SJCRH30 (cell line): ENCODE measurements at regions not wholly inside any gene's neighbourhood (a gene's known extent, or its start where the extent isn't known, plus 50 kb on each side); places are given as distances from the start of the nearest gene placed in this dataset.
"Not testable (repeated sequence)": the region's sequence is repeated elsewhere in the genome, so short reads cannot be mapped to it uniquely, and the experiment has no call there.

Experiments used
- DNase-seq, 2 experiments: peaks; one replicate each; pipeline ENCODE4 v3.0.0-alpha.2; 2015 to 2020
- H3K27ac ChIP-seq: fragments of 250-450 bp; sonication (Bioruptor Pico); 2 replicates; pipeline ENCODE4 v1.5.1; 2020; ENCODE audit warnings: mild to moderate bottlenecking, moderate library complexity
- H3K27me3 ChIP-seq: fragments of 250-450 bp; sonication (Bioruptor Pico); 2 replicates; pipeline ENCODE4 v1.5.1; 2020; ENCODE audit warnings: mild to moderate bottlenecking, moderate library complexity
- H3K36me3 ChIP-seq: fragments of 250-450 bp; sonication (Bioruptor Pico); 2 replicates; pipeline ENCODE4 v1.5.1; 2020; ENCODE audit warnings: mild to moderate bottlenecking, moderate library complexity
- H3K4me1 ChIP-seq: fragments of 250-450 bp; sonication (Bioruptor Pico); 2 replicates; pipeline ENCODE4 v1.5.1; 2020; ENCODE audit warnings: mild to moderate bottlenecking, moderate library complexity
- H3K4me3 ChIP-seq: fragments of 250-450 bp; sonication (Bioruptor Pico); 2 replicates; pipeline ENCODE4 v1.5.1; 2020; ENCODE audit warnings: mild to moderate bottlenecking, moderate library complexity
- H3K9me3 ChIP-seq: fragments of 250-450 bp; sonication (Bioruptor Pico); replicated peaks from 2 replicates; pipeline ENCODE4 v1.5.1; 2020; ENCODE audit warnings: mild to moderate bottlenecking, moderate library complexity

DNA sequence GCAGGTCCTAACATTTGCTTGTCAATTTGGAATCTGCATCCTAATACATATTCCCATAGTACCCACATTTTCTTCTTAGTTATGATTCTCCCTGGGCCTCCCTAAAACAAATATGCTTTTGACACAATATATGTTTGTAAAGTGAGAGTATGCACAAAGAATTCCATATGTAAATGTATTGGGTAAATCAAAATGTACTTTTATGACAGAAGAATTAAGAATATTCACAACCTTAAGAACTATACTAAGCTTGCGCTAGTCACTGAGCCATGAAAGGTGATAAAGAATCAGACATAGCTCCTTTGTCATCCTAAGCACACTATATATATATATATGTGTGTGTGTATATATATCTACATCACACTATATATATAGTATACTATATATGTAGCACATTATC, 438.5 kb downstream of the ACTL7B start:
- Histone ChIP-seq H3K4me3 (no peak overlapping the region), H3K27me3 (no peaks in the 10 kb centered on the region), H3K9me3 (no peaks in the 10 kb centered on the region), H3K36me3 (no peaks in the 10 kb centered on the region), H3K4me1 (no peaks in the 10 kb centered on the region), H3K27ac (no peak overlapping the region)
- DNase-seq: no peak

DNA sequence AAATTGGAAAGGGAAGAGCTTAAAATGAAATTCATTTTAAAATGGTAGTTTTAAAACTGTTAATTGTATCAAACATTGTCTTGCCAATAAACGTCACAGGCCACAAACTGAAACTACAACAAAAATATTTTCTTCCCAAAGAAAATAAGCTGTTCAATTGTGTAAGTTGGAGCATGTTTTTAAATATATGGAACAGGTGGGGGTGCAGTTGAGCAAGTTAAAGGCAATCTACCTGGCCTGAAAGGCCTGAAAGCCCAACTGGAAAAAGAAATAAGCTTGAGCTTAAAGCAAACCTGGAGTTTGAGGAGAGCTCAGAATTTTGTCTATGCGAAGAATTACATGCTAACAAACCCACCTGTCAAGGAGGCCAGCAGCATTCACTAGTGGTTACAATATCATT, 439.5 kb downstream of the ACTL7B start:
- Histone ChIP-seq H3K27ac (no peak overlapping the region), H3K9me3 (no peaks in the 10 kb centered on the region), H3K36me3 (no peaks in the 10 kb centered on the region), H3K27me3 (no peaks in the 10 kb centered on the region), H3K4me1 (no peaks in the 10 kb centered on the region), H3K4me3 (no peak overlapping the region)
- DNase-seq: no peak

DNA sequence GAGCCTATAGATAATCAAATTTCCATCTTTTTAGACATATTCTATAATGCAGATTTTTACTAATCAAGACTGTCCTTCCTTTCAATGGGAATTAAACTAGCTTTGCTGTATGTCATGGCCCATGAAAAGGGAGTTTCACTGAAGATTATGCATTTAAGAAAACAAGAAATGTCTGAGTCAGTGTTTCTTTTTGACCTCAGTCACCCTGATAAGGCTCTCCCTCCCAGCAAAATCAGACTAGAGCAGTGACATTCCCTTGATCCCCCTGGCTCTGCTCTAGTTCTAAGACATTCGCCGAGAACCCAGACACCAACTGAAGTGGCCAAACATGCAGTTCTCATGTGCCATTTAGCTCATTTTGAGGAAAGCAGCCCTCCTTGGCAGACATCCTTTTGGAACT, 442.0 kb downstream of the ACTL7B start:
- H3K27ac ChIP-seq: no peak overlapping the region
- H3K4me1 ChIP-seq: no peaks in the 10 kb centered on the region
- H3K9me3 ChIP-seq: no peaks in the 10 kb centered on the region
- DNase-seq: no peak
- no peaks in the 10 kb centered on the region for H3K36me3 ChIP-seq
- H3K4me3 ChIP-seq: no peak overlapping the region
- H3K27me3 ChIP-seq: no peaks in the 10 kb centered on the region

DNA sequence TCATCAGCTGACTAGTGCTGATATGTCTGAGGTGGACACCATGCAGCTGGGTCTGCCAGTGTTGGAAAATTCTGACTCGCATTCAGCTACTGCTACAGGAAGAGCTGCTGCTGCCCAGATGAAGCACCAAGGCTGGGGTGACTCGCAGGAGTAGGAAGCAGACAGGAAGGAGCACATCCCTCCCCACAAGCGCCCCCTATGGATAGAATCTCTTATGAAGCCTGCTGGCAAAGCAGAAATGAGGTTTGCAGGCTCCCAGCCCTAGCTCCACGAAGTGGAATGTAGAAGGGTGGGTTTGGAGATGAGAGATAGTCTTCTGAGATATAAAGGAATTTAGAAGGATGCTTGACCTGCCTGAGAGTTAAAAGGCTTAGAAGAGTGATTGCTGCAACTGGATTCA, 443.0 kb downstream of the ACTL7B start:
- Histone ChIP-seq H3K4me3 (no peak overlapping the region), H3K36me3 (no peaks in the 10 kb centered on the region), H3K4me1 (no peaks in the 10 kb centered on the region), H3K27me3 (no peaks in the 10 kb centered on the region), H3K9me3 (no peaks in the 10 kb centered on the region), H3K27ac (no peak overlapping the region)
- peak; percentile 29 to 48 for DNase-seq

DNA sequence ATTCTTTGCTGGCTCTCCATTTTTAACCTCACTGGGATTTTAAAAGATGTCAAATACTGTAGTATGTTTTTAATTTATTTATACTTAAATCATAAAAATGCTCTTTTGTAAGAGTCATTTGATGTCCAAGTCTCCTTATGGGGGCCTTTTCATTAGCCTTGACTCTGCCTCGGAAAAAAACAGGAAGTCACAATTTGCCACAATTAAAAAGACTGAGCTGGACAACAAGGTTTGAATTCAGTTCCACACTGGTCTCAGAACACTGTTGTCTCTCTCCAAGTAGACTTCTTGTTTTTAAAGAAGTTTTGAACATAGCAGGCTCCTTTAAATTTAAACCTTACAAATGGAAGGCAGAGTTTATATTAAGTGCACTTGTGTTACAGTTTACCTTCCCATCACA, 444.2 kb downstream of the ACTL7B start:
- Histone ChIP-seq H3K9me3 (no peaks in the 10 kb centered on the region), H3K36me3 (no peaks in the 10 kb centered on the region)

DNA sequence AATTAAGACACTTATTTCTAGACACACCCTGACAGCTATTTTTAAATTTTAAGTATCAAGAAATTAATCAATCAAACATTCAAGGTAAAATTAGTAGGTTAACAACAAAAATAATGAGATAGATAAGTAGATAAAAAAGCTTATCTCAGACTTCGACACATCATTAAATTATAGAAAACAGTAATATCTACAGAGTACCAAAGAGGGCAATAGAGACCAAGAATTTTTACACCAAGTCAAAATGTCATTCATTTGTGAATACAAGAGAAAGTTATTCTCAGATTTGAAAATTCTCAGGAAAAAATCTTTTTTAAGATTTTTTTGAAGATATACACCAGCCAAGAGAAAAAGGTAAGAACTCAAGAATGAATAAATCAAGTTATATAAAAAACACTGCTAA, 445.6 kb downstream of the ACTL7B start:
- no peak overlapping the region for H3K27ac ChIP-seq
- no peaks in the 10 kb centered on the region for H3K9me3 ChIP-seq
- no peaks in the 10 kb centered on the region for H3K36me3 ChIP-seq
- no peak for DNase-seq
- no peaks in the 10 kb centered on the region for H3K4me1 ChIP-seq
- no peak overlapping the region for H3K4me3 ChIP-seq
- no peaks in the 10 kb centered on the region for H3K27me3 ChIP-seq

More for the DNA sequence above, 444.2 kb downstream of the ACTL7B start:
- no peaks in the 10 kb centered on the region for H3K4me1 ChIP-seq
- no peak for DNase-seq
- H3K4me3 ChIP-seq: no peak overlapping the region
- H3K27ac ChIP-seq: no peak overlapping the region
- H3K27me3 ChIP-seq: no peaks in the 10 kb centered on the region

DNA sequence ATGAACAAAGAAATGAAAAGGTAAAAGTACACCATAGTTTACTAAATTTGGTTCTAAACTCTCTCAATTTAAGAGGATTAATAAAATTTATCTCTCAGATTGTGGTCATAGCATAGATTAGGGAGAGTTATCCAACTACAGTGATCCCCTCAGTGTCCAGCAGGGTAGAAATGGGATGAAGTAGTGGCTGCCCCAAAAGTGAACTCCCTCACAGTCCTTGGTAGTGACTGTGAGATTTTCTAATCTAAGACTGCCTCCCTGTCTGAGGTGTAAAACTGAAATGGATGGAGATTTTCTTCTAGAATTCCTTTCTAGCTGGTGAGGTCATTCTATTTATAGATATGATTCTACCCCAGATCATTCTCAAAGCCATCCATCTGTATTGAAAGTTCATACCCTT, 455.5 kb downstream of the ACTL7B start:
- no peaks in the 10 kb centered on the region for H3K9me3 ChIP-seq
- H3K4me3 ChIP-seq: no peak overlapping the region
- no peak overlapping the region for H3K27ac ChIP-seq
- no peak for DNase-seq
- H3K27me3 ChIP-seq: no peaks in the 10 kb centered on the region
- H3K4me1 ChIP-seq: no peaks in the 10 kb centered on the region
- H3K36me3 ChIP-seq: no peaks in the 10 kb centered on the region

DNA sequence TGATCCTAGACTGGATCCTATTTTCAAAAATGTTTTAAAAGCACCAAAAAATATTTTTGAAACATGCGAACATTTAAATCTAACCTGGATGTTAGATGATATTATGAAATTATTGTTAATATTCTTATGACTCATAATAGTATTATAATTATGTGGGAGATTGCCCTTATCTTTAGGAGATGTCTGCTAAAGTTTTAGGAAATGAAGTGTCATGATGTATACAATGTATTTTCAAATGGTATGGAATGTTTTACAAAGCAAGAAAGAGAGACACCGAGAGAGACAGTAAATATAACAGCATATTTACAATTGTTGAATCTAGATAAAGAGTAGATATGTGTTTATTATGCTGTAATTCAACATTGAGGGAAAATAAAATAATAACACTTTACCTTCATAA, 455.9 kb downstream of the ACTL7B start:
- Histone ChIP-seq H3K27me3 (no peaks in the 10 kb centered on the region), H3K27ac (no peak overlapping the region), H3K4me3 (no peak overlapping the region)

DNA sequence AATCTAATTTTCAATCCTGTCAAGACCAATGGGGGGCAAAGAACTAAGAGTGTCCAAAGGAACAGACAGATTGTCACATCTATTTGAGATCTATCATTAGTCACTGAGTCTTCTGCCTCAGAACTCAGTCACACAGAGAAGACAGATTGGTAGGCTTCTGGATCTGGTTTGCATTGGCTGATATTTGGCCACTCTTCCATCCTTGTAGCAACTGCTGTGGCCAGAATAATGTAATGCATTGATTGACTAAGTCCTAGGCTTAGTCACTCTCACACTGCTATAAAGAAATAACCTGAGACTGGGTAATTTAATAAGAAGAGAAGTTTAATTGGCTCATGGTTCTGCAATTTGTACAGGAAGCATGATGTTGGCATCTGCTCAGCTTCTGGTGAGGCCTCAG, 458.5 kb downstream of the ACTL7B start:
- no peak overlapping the region for H3K27ac ChIP-seq
- DNase-seq: no peak
- H3K4me3 ChIP-seq: no peak overlapping the region
- H3K9me3 ChIP-seq: no peaks in the 10 kb centered on the region
- H3K36me3 ChIP-seq: no peaks in the 10 kb centered on the region
- no peaks in the 10 kb centered on the region for H3K4me1 ChIP-seq
- no peaks in the 10 kb centered on the region for H3K27me3 ChIP-seq

More for the DNA sequence above, 455.9 kb downstream of the ACTL7B start:
- no peak for DNase-seq
- no peaks in the 10 kb centered on the region for H3K4me1 ChIP-seq
- no peaks in the 10 kb centered on the region for H3K36me3 ChIP-seq
- no peaks in the 10 kb centered on the region for H3K9me3 ChIP-seq

DNA sequence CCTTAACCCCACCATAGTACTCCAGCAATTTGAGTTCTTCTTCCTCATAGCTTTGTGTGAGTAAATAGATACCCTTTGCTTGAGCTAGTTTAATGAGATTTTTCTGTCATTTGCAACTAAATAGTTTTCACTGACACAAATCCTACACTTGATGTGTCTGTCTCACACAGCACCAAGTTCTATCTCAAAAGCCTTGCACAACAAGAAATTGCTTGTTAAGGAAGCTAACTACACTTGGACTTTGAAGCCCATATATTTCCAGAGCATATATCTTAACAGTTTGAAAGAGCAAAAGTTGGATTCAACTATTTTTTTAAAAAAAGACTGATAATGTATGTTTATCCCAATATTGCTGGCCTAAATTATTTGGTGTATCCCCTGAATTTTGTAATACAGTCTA, 459.2 kb downstream of the ACTL7B start:
- no peak for DNase-seq
- no peaks in the 10 kb centered on the region for H3K27me3 ChIP-seq
- no peak overlapping the region for H3K4me3 ChIP-seq
- no peaks in the 10 kb centered on the region for H3K36me3 ChIP-seq
- H3K27ac ChIP-seq: no peak overlapping the region
- no peaks in the 10 kb centered on the region for H3K4me1 ChIP-seq
- no peaks in the 10 kb centered on the region for H3K9me3 ChIP-seq

DNA sequence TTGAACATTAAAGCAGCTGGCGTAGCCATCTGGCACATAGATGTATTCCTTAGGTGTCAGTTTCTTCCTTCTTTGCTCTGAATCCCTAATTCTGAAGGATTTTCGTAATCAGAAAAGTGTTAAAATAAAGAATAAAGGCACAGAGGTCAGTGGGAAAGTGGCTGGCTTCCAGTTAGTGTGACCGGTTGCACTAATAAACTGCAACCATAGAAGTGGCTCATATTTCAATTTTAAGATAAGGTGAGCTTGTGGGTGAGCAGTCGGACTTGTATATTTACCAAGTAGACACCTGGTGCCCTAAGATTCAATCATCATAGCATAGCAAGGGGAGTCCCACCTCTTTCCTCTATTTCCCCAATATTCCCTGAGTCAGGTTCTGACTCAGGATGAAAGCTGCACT, 459.6 kb downstream of the ACTL7B start:
- H3K36me3 ChIP-seq: no peaks in the 10 kb centered on the region
- no peak overlapping the region for H3K4me3 ChIP-seq
- H3K27me3 ChIP-seq: no peaks in the 10 kb centered on the region
- no peak overlapping the region for H3K27ac ChIP-seq
- no peak for DNase-seq
- H3K9me3 ChIP-seq: no peaks in the 10 kb centered on the region
- H3K4me1 ChIP-seq: no peaks in the 10 kb centered on the region

DNA sequence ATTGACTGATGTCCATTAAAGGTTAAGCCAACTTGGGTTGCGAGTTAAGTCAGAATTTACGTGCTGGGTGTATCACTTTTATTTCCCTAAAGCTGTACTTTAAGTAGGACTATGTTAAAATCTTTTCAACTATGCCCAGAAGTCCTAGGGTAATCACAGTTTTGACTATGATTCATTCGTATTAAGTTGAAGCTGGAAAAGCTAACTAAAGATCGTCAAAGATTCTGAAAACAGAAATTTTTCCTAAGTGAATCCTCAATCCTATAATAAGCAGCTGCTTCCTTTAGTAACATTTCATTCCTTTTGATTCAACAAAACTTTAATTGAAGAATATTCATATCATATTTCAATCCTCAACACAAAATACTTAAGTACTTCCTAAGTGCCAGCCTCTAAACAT, 460.4 kb downstream of the ACTL7B start:
- no peak for DNase-seq
- H3K27me3 ChIP-seq: no peaks in the 10 kb centered on the region
- H3K4me3 ChIP-seq: no peak overlapping the region
- no peaks in the 10 kb centered on the region for H3K36me3 ChIP-seq
- no peaks in the 10 kb centered on the region for H3K4me1 ChIP-seq
- H3K9me3 ChIP-seq: no peaks in the 10 kb centered on the region
- no peak overlapping the region for H3K27ac ChIP-seq

DNA sequence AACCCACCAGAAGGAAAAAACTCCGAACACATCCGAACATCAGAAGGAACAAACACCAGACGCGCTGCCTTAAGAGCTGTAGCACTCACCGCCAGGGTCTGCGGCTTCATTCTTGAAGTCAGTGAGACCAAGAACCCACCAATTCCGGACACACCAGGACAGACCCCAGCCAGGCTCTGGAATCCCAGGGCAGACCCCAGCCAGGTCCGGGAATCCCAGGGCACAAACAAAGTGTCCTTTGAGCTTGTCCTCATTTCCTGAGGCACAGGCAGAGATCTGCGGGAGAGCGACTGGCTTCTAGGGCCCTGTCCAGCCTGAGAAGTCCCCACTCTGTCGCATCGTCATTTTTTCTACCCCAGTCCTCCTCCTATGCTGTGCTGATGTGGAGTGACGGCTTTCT, 461.1 kb downstream of the ACTL7B start:
- Histone ChIP-seq H3K4me3 (no peak overlapping the region), H3K27ac (no peak overlapping the region), H3K36me3 (no peaks in the 10 kb centered on the region), H3K9me3 (no peaks in the 10 kb centered on the region), H3K4me1 (no peaks in the 10 kb centered on the region), H3K27me3 (no peaks in the 10 kb centered on the region)
- DNase-seq: no peak

DNA sequence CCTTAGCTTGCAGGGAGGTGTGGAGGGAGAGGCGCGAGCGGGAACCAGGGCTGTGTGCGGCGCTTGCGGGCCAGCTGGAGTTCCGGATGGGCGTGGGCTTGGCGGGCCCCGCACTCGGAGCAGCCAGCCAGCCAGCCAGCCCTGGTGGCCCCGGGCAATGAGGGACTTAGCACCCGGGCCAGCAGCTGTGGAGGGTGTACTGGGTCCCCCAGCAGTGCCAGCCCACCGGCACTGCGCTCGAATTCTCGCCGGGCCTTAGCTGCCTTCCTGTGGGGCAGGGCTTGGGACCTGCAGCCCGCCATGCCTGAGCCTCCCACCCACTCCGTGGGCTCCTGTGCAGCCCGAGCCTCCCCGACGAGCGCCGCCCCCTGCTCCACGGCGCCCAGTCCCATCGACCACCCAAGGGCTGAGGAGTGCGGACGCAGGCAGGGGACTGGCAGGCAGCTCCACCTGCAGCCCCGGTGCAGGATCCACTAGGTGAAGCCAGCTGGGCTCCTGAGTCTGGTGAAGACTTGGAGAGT, 462.2 kb downstream of the ACTL7B start:
- H3K9me3 ChIP-seq, H3K4me1 ChIP-seq, H3K36me3 ChIP-seq, DNase-seq, H3K27me3 ChIP-seq, H3K4me3 ChIP-seq, H3K27ac ChIP-seq: not testable (repeated sequence)

DNA sequence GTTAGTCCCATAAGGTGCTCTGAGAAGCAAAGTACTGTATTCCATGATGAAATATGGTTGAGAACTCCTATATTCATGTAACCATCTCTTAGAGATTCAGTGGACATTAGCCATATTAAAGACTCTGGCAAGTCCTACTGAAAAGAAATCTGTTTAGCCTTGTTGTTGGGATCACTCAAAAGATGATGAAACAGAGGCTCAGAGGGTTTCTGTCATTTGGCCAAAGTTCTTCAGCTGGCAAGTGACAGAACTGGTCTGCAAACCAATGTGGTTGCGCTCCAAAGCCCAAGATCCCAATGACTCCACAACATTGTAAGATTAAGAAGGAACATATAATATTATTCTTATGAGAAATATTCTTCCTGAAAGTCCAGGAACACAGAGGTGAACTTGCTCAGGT, 462.9 kb downstream of the ACTL7B start:
- no peak for DNase-seq
- H3K4me1 ChIP-seq: no peaks in the 10 kb centered on the region

DNA sequence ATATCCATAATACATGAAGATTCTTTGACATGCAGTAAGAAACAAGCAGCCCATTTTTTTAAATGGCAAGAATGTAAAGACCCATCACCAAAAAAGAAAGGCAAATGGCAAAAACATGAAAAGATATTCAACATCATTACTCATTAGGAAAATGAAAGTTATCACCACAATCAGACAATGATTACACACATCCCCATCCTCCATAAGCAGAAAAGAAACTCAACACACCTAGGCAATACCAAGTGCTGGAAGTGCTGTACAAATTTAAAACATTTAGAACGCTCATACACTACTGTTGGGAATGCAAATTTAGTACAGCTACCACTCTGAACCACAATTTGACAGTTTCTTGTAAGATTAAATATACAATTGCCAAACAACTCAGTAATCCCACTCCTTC, 466.7 kb downstream of the ACTL7B start:
- Histone ChIP-seq H3K27ac (no peak overlapping the region), H3K9me3 (no peaks in the 10 kb centered on the region), H3K27me3 (no peaks in the 10 kb centered on the region; the same call in 1 of the 2 replicates), H3K36me3 (no peaks in the 10 kb centered on the region), H3K4me1 (no peaks in the 10 kb centered on the region), H3K4me3 (no peak overlapping the region)
- no peak for DNase-seq

More for the DNA sequence above, 462.9 kb downstream of the ACTL7B start:
- Histone ChIP-seq H3K36me3 (no peaks in the 10 kb centered on the region), H3K4me3 (no peak overlapping the region), H3K27ac (no peak overlapping the region), H3K9me3 (no peaks in the 10 kb centered on the region), H3K27me3 (no peaks in the 10 kb centered on the region; the same call in 1 of the 2 replicates)
